Mesenteric fat pad (tissue), 1 donor: ENCODE measurements at regions not wholly inside any gene's neighbourhood (a gene's known extent, or its start where the extent isn't known, plus 50 kb on each side); places are given as distances from the start of the nearest gene placed in this dataset.

Source experiments
- DNase-seq: peaks from one replicate; pipeline ENCODE4 v3.0.0-alpha.2; 2020; ENCODE audit warnings: low spot score
- donor health status: DM: yes; HTN: yes; CAD: no.

DNA sequence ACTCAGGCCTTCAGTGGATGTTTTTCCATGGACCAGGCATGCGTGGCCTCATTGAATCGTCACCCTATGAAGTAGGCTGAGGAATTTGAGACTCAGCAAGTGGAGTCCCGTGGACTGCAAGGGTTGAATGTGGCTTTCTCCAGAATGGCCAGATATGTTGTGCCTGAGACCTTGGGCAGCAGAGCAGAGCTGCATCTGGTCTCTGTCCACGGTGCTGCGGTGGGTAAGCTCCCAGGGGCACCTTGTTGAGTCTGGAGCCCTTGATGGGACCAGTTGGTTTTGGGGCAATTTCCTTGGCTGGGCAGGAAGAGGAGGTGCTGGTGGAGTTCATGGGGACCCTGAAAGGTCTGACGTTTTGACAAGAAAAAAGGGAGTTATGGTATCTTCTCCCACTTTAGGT, 368.1 kb upstream of the EEF2KMT start:
- DNase-seq = no peak

- no peak for DNase-seq
Measured at GRCh38 chr16:5463820-5464219, 366.2 kb upstream of the EEF2KMT start.

GRCh38 chr16:5461574-5461973, 364.0 kb upstream of the EEF2KMT start:
- DNase-seq = no peak

GRCh38 chr16:5461141-5461540, 363.5 kb upstream of the EEF2KMT start:
- DNase-seq = no peak

DNA sequence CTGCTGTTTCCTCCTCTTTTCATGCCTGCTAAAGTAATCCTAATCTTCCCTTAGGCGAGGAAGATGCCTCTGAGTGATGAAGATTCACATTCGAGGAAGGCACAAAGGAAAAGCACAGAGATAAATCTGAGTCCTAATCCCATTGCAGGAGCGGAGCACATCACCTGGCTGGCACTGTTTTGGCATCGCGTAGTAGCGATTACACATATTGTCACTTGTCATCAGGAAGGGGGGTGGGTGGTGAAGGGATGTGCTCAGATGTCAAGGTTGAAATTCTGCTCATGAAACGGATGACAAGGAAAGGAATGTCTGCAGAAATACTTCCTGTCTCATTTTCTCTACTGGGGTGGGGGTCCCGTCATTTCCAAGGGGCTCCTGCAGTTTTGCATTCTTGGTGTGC, 363.1 kb upstream of the EEF2KMT start:
- DNase-seq = no peak

DNA sequence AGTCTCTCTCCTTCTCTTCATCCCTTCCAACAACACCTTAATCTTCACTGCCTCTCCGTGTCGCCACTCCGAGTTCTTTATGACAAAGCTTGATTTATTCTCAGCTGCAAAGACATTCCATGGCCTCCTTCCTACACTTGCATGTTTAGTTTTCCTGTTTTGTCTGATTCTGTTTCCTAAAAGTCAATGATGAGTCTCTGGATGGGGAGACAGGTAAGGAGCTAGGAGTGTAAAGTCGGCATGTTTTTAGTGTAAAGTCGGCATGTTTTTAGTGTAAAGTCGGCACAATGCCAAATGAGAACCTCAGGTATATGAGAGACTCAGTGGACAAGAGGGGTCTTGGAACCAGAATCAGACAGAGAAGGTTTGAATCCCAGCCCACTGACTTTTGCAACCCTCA, 362.3 kb upstream of the EEF2KMT start:
- no peak for DNase-seq

- no peak for DNase-seq
Measured at GRCh38 chr16:5455110-5455509, 357.5 kb upstream of the EEF2KMT start.

DNA sequence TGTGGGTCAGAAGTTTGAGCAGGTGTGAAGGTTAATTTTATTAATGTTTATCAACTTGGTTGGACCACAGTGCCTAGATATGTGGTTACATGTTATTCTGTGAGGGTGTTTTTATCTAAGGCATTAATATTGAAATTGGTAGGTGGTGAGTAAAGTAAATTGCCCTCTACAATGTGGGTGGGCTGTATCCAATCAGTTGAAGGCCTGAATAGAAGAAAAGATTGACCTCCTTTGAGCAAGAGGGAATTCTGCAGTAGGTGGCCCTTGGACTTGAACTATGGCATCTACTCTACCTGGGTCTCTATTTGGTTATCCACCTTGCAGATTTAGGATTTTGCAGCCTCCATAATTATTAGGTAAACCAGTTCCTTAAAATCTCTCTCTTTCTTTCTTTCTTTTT, 356.8 kb upstream of the EEF2KMT start:
- no peak for DNase-seq

GRCh38 chr16:5451641-5452040, 354.0 kb upstream of the EEF2KMT start:
- DNase-seq = no peak

- DNase-seq = no peak
Measured at GRCh38 chr16:5450409-5451104, 353.0 kb upstream of the EEF2KMT start.

- DNase-seq = no peak
Measured at GRCh38 chr16:5449901-5450300, 352.3 kb upstream of the EEF2KMT start.

- DNase-seq = no peak
Measured at GRCh38 chr16:5448798-5449197, 351.2 kb upstream of the EEF2KMT start.

- DNase-seq = no peak
Measured at GRCh38 chr16:5447734-5448133, 350.1 kb upstream of the EEF2KMT start.

DNA sequence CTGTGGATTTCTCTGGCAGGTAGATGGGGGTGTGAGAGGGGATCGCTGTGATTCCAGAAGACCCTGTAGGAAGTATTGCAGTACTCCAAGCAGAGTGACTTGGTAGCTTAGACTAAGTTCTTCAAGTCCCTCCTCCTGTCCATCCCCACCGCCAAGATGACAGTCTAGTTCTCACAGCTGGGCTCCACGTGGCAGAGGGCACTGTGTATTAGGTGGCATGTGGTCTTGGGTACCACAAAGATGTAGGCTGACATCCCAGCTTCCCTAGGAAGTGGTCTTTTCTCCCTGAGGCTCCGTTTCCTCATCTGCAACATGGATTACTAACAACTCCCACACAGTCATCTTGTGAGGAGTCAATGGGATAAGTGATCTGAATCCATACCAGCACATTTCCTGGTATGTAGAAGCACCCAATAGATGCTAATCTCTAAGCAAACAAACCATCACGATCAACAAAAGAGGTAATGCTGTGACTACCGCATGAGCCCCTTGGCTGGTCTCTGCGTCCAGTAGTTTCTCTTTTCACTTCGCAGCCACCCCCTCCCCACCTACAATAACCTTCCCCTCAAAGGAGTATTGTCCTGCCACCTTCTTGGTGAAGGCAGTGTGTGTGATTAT, 349.1 kb upstream of the EEF2KMT start:
- no peak for DNase-seq

DNA sequence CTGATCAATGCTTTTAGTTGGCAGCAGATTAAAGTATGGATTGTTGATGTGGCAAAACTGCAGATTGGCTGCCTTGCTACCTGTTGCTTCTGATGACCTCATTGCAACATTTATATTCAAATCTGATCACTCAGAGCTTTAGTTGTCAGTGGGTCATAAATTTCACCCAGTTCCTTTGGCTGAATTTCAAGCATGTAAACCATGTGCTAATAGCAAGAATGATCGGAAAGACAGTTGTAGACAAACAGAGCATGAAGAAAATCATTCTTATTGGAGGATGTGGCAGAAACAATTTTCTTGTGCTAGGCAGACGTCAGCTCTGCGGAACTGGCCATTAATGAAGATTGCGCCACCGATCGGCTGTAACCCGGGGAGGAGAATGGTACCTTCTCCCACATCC, 346.6 kb upstream of the EEF2KMT start:
- DNase-seq = no peak

DNA sequence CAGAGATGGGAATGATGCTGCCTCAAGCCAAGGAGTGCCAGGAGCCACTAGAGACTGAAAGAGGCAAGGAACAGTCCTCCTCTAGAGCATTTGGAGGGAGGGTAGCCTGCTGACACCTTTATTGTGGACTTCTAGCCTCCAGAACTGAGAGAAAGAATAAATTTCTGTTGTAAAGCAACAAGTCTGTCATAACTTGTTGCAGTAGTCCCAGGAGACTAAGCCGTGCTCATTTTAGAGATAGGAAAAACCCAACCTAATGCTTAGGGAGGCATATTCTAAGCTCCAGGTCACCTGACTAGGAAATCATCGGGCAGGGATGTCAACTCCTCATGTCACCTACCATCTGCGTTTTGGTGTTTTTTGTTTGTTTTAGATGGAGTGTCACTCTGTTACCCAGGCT, 345.4 kb upstream of the EEF2KMT start:
- DNase-seq = no peak

DNA sequence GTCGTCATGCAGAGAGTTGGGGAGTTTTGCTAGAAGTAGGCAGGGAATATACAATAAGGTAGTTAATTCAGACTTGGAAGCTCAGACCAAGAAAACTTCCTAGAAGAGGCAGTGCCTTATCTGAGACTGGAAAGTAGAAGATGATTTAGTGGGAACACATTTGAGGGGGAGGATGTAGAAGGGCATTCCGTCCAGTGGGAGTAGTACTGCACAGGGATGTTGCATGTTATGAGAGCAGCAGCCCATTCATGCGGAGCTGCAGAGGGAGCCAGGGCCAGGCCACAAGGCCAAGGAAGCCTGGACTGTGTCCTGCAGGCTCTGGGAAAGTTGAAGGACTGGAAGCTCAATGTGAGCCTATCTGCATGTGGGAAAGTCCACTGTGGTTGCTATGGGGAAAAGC, 344.5 kb upstream of the EEF2KMT start:
- no peak for DNase-seq

DNA sequence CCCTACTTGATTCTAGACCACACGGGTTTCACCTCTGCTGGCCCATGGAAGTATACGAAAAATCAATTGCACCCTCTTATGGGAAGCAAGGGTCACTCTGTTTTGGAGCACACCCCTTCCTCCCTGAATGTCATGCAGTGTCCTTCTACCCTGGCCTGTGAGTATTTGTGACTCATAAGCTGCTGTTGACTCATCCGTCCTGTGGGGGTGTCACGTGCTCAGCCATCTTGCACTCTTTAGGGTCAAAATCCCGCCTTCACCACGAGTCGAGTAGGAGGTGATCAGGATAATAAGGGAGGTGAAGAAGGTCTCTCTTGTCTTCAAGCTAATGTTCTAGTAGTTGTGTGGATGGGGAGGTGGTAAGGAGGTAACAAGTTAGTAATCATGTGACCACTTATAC, 341.0 kb upstream of the EEF2KMT start:
- DNase-seq = no peak

GRCh38 chr16:5433587-5433986, 336.0 kb upstream of the EEF2KMT start:
- DNase-seq = no peak

DNA sequence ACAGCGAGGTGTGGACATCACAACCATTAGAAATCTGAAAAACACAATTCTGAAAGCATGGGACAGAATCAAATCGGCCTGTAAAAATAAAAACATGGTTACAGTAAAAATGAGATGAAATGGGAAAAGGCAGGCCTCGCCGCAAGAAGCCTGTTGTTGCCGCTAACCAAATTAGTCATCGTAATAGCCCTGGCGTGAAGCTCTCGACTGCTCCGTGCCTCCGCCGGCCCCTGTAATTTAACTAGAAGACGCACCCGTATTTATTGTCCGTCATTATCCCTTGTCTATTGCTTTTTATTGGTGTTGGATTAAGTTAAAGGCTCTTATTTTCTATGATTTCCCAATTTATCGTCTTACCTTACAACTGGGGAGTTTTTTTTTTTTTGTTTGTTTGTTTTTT, 334.6 kb upstream of the EEF2KMT start:
- DNase-seq = no peak

DNA sequence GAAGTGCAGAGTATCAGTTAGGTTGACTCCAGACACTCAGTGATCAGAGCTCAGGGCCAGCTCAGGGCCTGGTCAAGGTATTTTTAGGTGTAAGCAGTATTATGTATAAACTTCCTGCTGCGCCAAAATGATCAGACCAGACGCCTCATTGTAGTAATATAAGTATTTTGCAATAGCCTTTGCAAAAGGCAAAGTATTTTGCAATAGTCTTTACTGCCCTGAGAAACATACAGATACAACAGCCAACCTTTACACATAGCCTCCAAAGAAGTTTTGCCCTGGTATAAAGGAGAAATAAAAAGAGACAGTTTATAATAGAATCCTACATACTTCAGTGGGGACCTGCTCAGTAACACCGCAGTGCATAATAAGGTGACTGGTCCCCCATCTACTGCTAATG, 333.0 kb upstream of the EEF2KMT start:
- no peak for DNase-seq

- no peak for DNase-seq
Measured at GRCh38 chr16:5428932-5429331, 331.3 kb upstream of the EEF2KMT start.

- no peak for DNase-seq
Measured at GRCh38 chr16:5427571-5427970, 330.0 kb upstream of the EEF2KMT start.
